Esophagus squamous epithelium (tissue), 4 donors: ENCODE measurements at regions not wholly inside any gene's neighbourhood (a gene's known extent, or its start where the extent isn't known, plus 50 kb on each side); places are given as distances from the start of the nearest gene placed in this dataset.

ENCODE experiments used
- CTCF ChIP-seq, 6 experiments: fragments of 450-650 bp in 4 of 6; fragments of 200-600 bp in 2 of 6; sonication (generic) in 2 of 6; IDR thresholded peaks; one replicate each; pipeline ENCODE4 v1.5.1; 2016 to 2019; ENCODE audit warnings: antibody characterized with exemption in 6 of 6, mild to moderate bottlenecking in 4 of 6, moderate library complexity in 4 of 6
- POLR2A ChIP-seq, 4 donors: fragments of 450-650 bp; IDR thresholded peaks; one replicate each; pipeline ENCODE4 v1.6.1; 2017; ENCODE audit warnings: antibody characterized with exemption in 4 of 4, mild to moderate bottlenecking in 4 of 4, moderate library complexity in 3 of 4

GRCh38 chr18:47552783-47553182 is 301.3 kb upstream of the SKOR2 start:
- TF ChIP-seq CTCF (IDR thresholded peaks at IDR 0.05) (no peak), POLR2A (IDR thresholded peaks at IDR 0.05) (no peak)
